ENCODE measurements at regions not wholly inside any gene's neighbourhood (a gene's known extent, or its start where the extent isn't known, plus 50 kb on each side); places are given as distances from the start of the nearest gene placed in this dataset.
A peak's percentile ranks its signal among the peaks of the same experiment; 100 is the strongest.
"Not testable (repeated sequence)": the region's sequence is repeated elsewhere in the genome, so short reads cannot be mapped to it uniquely, and the experiment has no call there.

DNA sequence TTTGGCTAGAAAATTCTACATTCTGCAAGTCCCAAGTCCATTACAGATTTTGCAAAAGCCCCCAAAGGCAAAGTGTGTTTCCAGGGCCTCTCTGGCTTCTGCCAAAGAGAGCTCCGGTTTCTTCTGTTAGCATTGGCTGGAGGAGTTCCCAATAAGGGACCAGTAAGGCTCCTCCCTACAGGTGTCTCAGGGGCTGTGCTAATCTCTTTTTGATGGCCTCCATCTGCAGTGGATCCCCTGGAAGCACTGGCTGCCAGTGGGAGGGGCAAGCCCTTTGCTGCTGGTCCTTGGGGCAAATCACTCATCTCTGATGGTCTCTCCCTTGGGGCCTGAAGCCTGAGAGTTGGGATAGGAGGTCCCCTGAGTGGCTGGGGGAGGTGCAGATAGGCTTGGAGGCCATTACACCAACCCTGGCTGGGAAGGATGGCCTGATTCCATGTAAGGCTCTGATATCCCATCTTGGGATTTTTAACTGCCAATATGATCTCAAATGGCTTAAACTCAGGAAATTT lies 89.1 kb upstream of the USP24 start:
- DNase-seq: no peak

GRCh38 chr1:55302972-55303371 lies 87.8 kb upstream of the USP24 start:
- no peak for DNase-seq

GRCh38 chr1:55301912-55302311 lies 86.7 kb upstream of the USP24 start:
- no peak for DNase-seq

DNA sequence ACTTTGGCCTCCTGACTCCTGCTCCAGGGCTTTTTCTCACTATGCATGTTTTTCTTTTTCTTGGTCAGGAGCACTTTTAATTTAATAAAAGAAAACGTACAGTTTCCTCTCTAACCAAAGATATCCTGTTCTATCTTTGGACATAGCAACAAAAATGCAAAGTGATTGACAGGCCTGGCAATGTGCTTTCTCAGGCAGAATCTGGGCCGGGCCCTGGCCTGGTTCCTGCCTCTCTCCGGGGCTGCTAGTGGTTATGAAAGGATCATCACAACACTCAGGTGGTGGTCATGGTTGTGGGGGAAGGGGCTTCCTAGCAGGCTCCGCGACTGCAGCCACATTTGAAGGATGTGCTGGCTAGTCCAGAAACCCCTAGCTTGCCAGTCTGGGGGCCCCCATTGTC lies 85.8 kb upstream of the USP24 start:
- no peak for DNase-seq

GRCh38 chr1:55298167-55298894 lies 83.2 kb upstream of the USP24 start:
- DNase-seq: no peak

GRCh38 chr1:55296247-55296646 lies 81.1 kb upstream of the USP24 start:
- DNase-seq: not testable (repeated sequence)

DNA sequence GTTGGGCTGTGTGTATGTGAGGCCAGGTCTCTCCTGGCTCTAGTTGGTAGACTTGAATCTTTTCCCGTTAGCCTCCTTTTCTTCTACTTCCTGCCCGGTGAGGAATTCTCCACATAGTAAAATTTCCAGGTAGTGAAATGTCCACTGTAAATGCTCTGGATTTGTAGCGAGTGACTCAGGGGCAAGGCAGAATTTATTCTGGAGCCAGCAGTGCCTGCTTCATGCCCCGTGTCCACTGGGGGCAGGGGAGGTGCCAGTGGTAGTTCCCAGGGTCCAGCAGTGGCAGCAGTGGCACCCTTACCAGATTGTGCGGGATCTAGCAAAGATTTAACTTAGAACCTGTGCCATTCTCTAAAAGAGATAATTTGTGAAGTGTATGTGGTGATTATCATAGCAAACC lies 74.5 kb upstream of the USP24 start:
- no peak for DNase-seq

DNA sequence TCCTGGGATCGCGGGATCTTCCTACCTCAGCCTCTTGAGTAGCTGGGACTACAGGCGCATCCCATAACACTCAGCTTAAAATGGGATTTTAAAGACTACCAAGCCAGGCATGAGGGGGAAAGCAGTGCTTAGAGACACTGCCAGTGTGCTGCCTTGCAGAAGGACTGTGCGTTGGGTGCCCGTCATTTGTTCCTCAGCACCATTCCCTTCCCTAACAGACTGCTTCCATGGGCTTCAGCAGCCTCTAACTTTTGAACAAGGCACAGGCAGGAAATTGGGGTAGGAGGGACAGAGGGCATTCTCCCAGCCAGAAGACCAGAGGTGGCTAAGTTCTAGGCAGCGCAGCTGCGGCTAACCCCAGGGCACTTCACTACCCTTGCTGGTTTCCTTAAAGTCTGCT lies 73.9 kb upstream of the USP24 start:
- no peak for DNase-seq

- no peak for DNase-seq
Observed at GRCh38 chr1:55288245-55288644, 73.1 kb upstream of the USP24 start.

DNA sequence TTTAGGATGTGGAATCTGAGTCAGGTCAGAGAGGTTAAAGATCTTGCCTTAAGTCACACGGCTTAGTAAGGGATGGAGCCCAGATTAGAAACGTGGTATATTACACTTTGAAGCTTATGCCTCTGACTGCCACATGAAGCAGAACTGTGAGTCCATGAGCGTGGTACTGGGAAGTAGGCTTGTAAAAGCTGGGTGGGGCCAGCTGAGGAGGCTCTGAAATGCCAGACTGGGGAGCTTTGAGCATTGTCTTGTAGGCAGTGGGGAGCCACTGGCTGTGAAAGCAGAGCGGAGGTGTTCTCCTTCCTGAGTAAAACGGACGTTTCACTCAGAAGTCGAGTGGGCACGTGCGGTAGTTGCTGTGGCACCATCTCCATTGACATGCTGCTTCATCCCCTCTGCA lies 72.6 kb upstream of the USP24 start:
- DNase-seq: no peak

GRCh38 chr1:55286856-55287602 lies 71.9 kb upstream of the USP24 start:
- DNase-seq: no peak

DNA sequence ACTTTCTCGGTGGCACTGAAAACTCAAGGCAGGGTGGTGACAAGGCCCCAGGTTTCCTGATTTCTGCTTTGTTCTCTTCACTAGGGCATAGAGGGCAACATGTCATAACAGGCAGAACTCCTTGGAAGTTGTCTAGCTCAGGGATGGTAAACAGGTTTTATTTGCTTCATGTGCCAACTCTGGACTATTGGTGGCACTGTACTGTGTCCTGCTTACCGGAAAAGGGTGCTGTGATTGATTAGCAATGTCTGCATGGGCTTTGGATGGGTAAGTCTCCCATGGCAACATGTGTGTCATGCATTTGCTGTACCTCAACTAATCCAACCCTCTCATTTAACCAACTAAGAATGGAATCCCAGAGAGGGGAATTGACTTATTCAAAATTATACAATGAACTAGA lies 70.7 kb upstream of the USP24 start:
- no peak for DNase-seq

DNA sequence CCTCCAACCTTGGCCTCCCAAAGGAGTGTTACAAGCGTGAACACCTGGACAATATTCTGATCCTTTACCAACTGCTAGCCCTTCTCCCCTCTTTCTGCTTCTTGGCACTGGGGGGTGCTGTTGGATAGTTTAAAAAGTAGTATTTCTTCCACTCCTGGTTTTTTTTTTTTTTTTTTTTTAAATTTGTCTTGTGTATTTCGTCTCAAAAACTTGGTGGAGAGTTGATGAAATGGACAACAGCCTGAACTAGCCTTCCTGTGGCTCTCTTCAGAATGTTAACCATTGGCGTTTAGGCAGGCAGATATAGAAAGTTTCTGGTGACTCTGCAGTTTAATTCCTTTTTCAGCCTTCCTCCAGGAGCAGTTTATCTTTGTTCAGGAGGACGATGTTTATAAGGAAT lies 69.7 kb upstream of the USP24 start:
- no peak for DNase-seq

- DNase-seq: no peak
Observed at GRCh38 chr1:55282058-55282457, 66.9 kb upstream of the USP24 start.

- no peak for DNase-seq
Observed at GRCh38 chr1:55280731-55281130, 65.6 kb upstream of the USP24 start.

- DNase-seq: no peak
Observed at GRCh38 chr1:55279627-55280026, 64.5 kb upstream of the USP24 start.

DNA sequence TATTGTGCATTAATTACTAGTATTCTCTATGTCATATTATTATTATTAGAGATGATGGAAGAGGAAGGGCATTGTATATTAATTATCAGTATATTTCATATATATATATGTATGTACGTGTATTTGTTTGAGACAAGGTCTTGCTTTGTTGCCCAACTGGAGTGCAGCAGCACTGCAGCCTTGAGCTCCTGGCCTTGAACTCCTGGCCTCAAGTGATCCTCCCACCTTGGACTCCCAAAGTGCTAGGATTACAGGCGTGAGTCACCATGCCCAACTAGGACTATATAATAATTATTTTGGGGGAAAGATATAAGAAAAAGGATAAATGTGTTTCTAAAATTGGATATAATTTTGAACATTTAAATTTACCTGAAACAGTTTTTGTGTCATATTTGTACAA lies 63.2 kb upstream of the USP24 start:
- DNase-seq: no peak

DNA sequence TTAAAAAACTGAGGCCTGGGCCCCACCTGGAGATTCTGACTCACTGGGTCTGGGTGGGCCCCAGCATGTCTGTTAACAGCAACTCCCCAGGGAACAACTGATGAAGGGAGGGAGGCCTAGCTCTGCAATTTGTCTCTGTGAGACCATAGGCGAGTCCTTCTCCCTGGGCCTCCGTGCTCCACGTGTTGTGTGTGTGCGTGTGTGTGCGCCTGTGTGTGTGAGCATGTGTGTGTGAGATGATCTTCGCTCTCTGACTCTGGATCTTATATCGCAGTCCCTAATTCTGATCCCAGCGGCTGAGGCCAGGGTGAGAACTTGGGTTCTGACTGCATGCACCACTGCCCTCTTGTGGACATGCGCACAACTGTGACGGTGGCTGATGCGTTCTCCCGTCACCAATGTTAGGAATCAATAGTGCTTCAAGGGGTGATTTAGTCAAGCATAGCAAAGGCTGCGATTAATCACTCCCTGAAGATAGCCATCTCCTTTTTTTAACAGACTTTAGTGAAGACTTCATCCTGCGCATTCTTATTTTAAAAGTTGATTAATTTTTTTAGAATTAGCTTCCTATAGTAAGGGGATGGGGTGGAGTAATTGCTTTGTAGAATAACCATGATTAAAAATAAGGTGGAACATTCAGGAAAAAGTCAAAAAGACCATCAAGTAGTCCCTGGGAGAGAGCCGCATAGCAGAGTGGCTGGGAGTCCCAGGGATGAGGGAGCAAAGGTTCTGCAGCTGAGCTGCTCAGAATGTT lies 62.4 kb upstream of the USP24 start:
- peak; percentile 60 for DNase-seq

DNA sequence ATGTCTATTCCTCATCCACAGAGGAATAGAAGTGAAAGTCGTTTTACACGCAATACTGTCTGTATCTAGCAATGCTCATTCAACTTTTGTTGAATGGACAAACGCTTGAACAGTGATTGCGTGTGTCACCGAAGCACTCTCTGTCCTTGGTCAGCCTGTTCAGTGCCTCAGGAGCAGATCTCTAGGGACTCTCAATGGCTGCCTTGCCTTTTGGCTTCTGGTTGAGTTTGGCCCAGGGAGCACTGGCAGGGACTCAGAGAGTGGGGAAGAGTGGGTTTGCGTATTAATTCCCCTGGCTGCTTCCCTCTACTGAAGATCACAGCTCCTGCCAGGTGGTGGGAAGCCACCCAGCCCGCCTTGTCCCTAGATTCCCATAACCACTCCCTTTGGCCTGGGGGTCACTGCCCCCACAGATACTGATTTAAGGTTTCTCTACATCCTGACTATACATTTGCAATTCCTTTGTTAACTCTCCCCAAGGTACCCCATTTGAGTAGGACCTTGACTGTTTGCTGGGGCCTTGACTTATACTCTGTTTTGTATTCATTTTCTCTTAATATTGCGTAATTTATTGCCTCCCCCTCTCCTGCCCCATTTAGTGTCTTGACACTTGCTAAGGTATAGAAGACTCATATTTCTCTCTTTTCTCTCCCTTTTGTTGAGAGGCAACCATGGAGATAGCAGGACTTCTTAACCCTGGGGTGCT lies 61.7 kb upstream of the USP24 start:
- no peak for DNase-seq

- no peak for DNase-seq
Observed at GRCh38 chr1:55275941-55276341, 60.8 kb upstream of the USP24 start.

- no peak for DNase-seq
Observed at GRCh38 chr1:55275151-55275748, 60.1 kb upstream of the USP24 start.

DNA sequence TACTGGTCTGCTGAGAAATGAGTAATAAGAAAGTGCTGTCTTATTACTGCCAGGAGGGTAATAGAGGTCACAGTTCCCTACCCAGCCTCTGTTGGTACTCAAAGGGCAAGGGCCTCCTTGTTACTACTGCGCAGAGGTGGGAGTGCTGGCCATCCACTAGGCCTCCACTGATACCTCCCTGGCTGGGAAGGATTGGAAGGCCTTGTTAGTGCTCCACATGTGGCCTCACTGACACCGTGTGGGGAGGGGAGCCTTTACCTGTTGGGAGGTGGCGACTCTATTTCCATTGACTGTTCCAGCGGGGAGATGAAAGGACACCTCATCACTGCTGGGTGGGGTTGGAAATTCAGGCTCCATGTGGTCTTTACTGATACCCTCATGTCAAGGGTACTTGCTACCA lies 57.8 kb upstream of the USP24 start:
- DNase-seq: no peak

Data from NK-92 treated with Interleukin-12 subunit alpha and Interleukin-12 subunit beta, amount 100 ng/mL, for 24 hours (cell line).